ENCODE measurements at regions not wholly inside any gene's neighbourhood (a gene's known extent, or its start where the extent isn't known, plus 50 kb on each side); places are given as distances from the start of the nearest gene placed in this dataset.
"Not testable (repeated sequence)": the region's sequence is repeated elsewhere in the genome, so short reads cannot be mapped to it uniquely, and the experiment has no call there.

DNA sequence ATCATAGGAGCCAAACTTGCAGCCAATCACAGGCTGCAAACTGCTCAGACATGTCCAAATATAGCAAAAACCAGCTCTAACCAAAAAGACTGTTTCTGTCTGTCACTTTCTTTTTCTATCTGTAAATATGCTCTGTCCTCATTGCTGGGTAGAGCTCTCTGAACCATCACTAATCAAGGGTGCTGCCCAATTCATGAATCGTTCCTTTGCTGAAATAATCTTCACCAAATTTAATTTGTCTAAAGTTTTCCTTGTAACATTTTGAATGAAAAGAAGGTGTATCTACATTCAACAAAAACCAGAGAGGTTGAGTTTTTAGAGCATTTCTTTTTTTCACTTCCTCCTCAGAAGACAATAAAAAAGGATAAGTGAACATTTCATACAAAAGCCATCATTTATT lies 1221.7 kb upstream of the ADGRL2 start:
- DNase-seq (no peak), ATAC-seq (no peak)
- H3K4me1 Mint-ChIP-seq: no peaks in the 10 kb centered on the region
- no peaks in the 10 kb centered on the region for H3K9me3 ChIP-seq (ENCODE audit: control insufficient read depth, low read length, poor library complexity, severe bottlenecking)
- H3K27ac Mint-ChIP-seq: no peak overlapping the region
- H3K4me3 Mint-ChIP-seq: no peak overlapping the region
- H3K27me3 Mint-ChIP-seq: no peaks in the 10 kb centered on the region
- no peaks in the 10 kb centered on the region for H3K36me3 Mint-ChIP-seq (ENCODE audit: low read depth)

DNA sequence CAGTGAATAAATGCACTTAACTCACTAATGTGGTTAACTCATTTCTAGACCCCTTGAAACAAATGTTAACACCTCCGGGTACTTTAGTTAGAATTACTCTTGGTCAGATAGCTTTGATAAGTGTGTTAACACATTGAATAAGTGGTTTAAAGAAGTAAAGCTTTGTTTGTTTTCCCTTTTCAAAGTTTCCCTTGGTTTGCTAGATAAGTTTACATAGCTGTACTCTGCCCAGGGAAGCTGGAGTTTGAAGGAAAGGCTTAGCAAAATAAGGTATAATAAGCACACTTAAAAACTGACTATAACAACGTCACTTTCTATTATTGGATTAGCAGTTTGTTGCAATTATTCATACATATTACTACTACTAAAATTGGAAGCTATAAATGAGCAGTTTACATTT lies 1233.9 kb upstream of the ADGRL2 start:
- no peak overlapping the region for H3K4me3 Mint-ChIP-seq
- H3K27me3 Mint-ChIP-seq: no peaks in the 10 kb centered on the region
- no peaks in the 10 kb centered on the region for H3K4me1 Mint-ChIP-seq
- H3K27ac Mint-ChIP-seq: no peak overlapping the region
- DNase-seq (no peak), ATAC-seq (no peak)
- H3K9me3 ChIP-seq (ENCODE audit: control insufficient read depth, low read length, poor library complexity, severe bottlenecking): no peaks in the 10 kb centered on the region
- no peaks in the 10 kb centered on the region for H3K36me3 Mint-ChIP-seq (ENCODE audit: low read depth)

DNA sequence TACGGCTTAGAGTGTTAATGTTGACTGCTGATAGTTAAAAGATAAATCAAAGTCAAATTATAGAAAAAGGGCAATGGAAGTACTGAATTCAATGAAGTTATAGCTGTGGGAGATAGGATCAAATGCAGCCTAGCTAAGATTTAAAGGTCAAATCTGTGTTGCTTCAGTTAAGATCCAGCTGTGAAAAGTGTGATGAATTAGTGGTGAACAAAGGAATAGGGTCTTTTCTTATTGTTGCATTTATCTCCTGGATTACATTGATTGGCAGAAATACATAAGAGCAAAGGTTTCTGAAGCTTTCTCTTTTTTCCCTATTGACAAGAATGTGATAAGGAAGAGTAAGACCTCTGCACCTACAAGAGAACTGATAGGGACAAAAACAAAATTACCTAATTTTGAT lies 1234.6 kb upstream of the ADGRL2 start:
- ATAC-seq (no peak), DNase-seq (no peak)
- no peaks in the 10 kb centered on the region for H3K9me3 ChIP-seq (ENCODE audit: control insufficient read depth, low read length, poor library complexity, severe bottlenecking)
- no peak overlapping the region for H3K27ac Mint-ChIP-seq
- no peaks in the 10 kb centered on the region for H3K27me3 Mint-ChIP-seq
- no peak overlapping the region for H3K4me3 Mint-ChIP-seq
- H3K4me1 Mint-ChIP-seq: no peaks in the 10 kb centered on the region
- no peaks in the 10 kb centered on the region for H3K36me3 Mint-ChIP-seq (ENCODE audit: low read depth)

DNA sequence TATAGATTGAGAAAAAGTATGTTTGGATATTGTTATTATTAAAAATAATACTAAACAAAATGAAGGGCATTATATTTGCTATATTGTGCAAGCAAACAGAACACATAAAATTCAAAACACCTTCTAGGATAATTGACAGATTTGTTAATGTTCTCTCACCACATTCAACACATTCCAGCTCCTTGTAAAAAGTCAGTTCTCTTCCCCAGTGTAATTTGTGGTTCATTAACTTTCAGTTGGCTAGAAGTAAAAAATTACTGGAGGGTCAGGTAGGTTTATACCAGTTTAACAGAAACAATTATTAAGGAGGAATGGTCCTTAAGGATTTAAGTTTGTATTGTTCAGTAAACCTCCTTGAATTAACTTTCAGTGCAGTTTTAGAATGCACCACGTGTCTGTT lies 1235.3 kb upstream of the ADGRL2 start:
- H3K9me3 ChIP-seq (ENCODE audit: control insufficient read depth, low read length, poor library complexity, severe bottlenecking): no peaks in the 10 kb centered on the region
- DNase-seq (no peak), ATAC-seq (no peak)
- H3K4me1 Mint-ChIP-seq: no peaks in the 10 kb centered on the region
- no peak overlapping the region for H3K27ac Mint-ChIP-seq
- no peaks in the 10 kb centered on the region for H3K27me3 Mint-ChIP-seq
- no peak overlapping the region for H3K4me3 Mint-ChIP-seq
- H3K36me3 Mint-ChIP-seq (ENCODE audit: low read depth): no peaks in the 10 kb centered on the region

DNA sequence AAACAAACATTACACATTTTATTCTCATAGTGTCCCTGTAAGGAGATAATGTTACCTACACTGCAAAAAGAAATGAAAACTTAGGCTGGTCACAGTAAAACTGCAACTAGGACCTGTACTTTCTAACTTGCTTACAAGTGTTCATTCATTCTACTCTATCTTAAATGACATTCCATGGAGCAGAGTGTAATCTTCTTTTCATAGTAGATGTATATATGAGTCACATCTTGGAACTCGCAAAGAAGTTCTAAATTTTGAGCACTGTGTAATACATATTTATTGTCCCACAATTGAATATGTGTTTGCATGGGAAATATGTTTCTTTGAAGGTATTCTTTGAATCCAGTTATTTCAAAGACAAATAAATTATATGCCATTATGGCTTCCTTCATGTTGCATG lies 1258.5 kb upstream of the ADGRL2 start:
- no peaks in the 10 kb centered on the region for H3K36me3 Mint-ChIP-seq (ENCODE audit: low read depth)
- H3K4me1 Mint-ChIP-seq: no peaks in the 10 kb centered on the region
- no peaks in the 10 kb centered on the region for H3K27me3 Mint-ChIP-seq
- no peak for ATAC-seq
- no peak for DNase-seq
- no peak overlapping the region for H3K4me3 Mint-ChIP-seq
- no peaks in the 10 kb centered on the region for H3K9me3 ChIP-seq (ENCODE audit: control insufficient read depth, low read length, poor library complexity, severe bottlenecking)
- no peak overlapping the region for H3K27ac Mint-ChIP-seq

DNA sequence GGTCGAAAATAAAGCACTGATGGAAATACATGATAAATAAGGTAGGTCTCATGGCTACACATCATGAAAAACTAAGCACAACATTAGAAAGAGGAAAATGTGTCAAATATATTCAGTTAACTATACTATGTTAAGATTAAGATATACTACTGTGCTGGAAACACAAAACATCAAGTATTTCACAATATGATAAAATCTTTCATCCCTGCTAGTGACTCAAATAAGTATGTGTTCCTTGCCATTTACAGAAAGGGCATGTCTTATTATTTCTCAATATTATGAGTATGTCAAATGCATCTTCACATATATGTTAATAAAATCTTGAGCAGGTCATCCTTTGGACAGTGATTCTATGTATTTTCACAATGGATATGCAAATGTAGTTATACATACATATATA lies 1260.1 kb upstream of the ADGRL2 start:
- Mint-ChIP-seq H3K4me3 (no peak overlapping the region), H3K36me3 (ENCODE audit: low read depth) (no peaks in the 10 kb centered on the region), H3K4me1 (no peaks in the 10 kb centered on the region), H3K27me3 (no peaks in the 10 kb centered on the region), H3K27ac (no peak overlapping the region)
- ATAC-seq (no peak), DNase-seq (no peak)
- H3K9me3 ChIP-seq (ENCODE audit: control insufficient read depth, low read length, poor library complexity, severe bottlenecking): no peaks in the 10 kb centered on the region

DNA sequence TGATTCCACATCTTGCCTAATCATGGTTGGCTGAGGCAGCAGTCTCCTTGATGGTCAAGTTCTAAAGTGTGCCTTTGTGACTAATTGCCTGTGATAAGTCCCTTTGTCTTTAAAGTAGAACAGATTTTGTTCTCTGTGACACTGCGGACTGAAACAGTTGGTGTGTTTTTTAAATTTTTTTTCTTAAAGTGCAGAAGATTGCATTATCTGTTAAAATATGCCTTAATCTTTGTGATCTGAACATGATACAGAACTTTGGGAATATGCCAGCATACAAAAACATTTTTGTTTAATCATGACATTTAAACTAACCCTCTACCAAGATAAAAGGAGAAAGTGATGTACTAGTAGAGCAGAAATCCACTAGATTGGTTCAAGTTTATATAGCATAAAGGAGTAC lies 1260.6 kb upstream of the ADGRL2 start:
- Mint-ChIP-seq H3K4me1 (no peaks in the 10 kb centered on the region), H3K4me3 (no peak overlapping the region), H3K27me3 (no peaks in the 10 kb centered on the region), H3K36me3 (ENCODE audit: low read depth) (no peaks in the 10 kb centered on the region), H3K27ac (no peak overlapping the region)
- ATAC-seq (no peak), DNase-seq (no peak)
- no peaks in the 10 kb centered on the region for H3K9me3 ChIP-seq (ENCODE audit: control insufficient read depth, low read length, poor library complexity, severe bottlenecking)

DNA sequence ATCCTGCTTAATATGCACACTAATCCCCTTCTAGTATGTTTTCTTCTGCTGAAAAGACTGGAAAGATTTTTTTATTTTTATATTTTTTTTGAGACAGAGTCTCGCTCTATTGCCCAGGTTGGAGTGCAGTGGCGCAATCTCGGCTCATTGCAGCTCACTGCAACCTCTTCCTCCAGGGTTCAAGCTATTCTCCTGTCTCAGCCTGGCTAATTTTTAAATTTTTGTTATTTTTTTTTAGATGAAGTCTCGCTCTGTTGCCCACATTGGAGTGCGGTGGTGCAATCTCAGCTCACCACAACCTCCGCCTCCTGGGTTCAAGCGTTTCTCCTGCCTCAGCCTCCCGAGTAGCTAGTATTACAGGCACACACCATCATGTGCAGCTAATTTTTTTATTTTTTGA lies 1261.4 kb upstream of the ADGRL2 start:
- not testable (repeated sequence) for ATAC-seq; H3K4me3 Mint-ChIP-seq; H3K36me3 Mint-ChIP-seq (ENCODE audit: low read depth); H3K4me1 Mint-ChIP-seq; H3K9me3 ChIP-seq (ENCODE audit: control insufficient read depth, low read length, poor library complexity, severe bottlenecking); DNase-seq; H3K27ac Mint-ChIP-seq; H3K27me3 Mint-ChIP-seq

DNA sequence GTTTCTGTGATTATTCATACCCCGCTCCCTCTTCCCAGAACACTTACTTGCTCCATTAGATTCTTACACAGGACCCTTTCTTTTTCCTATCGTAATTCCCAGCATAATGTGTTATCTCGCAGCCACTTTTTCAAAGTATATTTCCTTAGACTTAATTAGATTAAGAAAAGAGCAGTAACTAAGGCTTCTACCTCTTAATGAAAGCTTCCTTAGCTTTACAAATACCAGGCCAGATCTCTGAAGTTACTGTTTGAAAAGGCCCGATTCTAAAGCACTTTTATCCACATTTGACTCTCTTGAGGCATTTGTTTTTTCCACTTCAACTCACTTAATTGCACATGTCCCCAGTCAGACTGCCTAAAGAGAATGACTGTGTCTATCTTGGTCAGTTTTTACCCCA lies 1264.3 kb upstream of the ADGRL2 start:
- DNase-seq (no peak), ATAC-seq (no peak)
- H3K36me3 Mint-ChIP-seq (ENCODE audit: low read depth): no peaks in the 10 kb centered on the region
- no peak overlapping the region for H3K27ac Mint-ChIP-seq
- H3K4me3 Mint-ChIP-seq: no peak overlapping the region
- no peaks in the 10 kb centered on the region for H3K27me3 Mint-ChIP-seq
- H3K9me3 ChIP-seq (ENCODE audit: control insufficient read depth, low read length, poor library complexity, severe bottlenecking): no peaks in the 10 kb centered on the region
- no peaks in the 10 kb centered on the region for H3K4me1 Mint-ChIP-seq

DNA sequence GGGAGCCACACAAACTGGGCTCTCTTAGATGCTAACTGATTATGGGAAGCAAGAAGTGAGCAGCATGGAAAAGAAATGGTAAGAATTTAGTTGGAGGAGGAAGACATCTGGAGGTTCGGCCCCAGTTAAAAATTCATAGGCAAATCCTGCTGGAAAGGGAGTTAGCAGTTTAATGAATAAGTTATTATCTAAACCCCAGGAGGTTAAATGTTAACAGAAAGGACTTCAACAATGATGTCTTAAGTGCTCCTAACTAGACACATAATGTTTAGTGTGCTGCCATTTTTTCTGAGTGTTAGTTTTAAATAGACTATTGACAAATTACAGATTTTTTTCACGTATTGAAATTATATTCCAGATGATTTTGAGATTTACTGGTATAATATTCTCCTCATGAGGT lies 1265.3 kb upstream of the ADGRL2 start:
- H3K9me3 ChIP-seq (ENCODE audit: control insufficient read depth, low read length, poor library complexity, severe bottlenecking): no peaks in the 10 kb centered on the region
- no peak overlapping the region for H3K27ac Mint-ChIP-seq

DNA sequence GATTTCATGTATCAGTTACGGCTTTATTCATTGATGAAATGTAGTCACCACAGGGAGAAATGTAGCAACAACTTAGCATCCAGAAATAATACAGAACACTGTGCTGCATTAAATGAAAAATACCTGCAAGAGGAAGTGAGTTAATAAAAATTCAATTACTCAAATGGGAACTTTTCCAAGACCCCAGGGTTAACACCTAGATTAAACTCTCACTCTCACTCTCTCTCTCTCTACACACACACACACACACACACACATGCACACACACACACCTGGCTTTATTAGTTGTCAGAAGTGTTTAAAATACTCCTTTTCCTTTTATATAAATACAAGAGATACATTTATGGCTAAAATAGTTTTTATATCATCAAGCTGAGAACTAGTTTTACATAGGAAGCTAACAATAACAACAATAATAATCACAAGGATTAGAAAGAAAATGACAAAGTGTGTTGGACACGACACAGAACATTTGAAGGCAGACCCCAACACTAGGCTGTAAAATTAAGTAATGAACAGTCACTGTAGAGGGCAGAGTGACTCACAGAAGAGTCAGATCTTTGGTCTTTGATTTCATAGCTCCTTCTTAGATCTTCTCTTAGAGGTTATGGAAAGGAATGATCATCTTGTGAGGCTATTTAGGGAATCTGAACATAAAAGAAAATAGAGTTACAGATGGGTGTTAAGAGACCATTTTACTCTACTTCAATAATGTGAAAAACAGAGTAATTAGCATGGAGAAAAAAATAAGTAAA lies 1266.0 kb upstream of the ADGRL2 start:
- ATAC-seq (no peak), DNase-seq (no peak)
- no peaks in the 10 kb centered on the region for H3K27me3 Mint-ChIP-seq
- H3K9me3 ChIP-seq (ENCODE audit: control insufficient read depth, low read length, poor library complexity, severe bottlenecking): no peaks in the 10 kb centered on the region
- no peak overlapping the region for H3K4me3 Mint-ChIP-seq
- no peaks in the 10 kb centered on the region for H3K36me3 Mint-ChIP-seq (ENCODE audit: low read depth)
- no peak overlapping the region for H3K27ac Mint-ChIP-seq
- H3K4me1 Mint-ChIP-seq: no peaks in the 10 kb centered on the region

More for the DNA sequence above, 1265.3 kb upstream of the ADGRL2 start:
- no peaks in the 10 kb centered on the region for H3K36me3 Mint-ChIP-seq (ENCODE audit: low read depth)
- no peak for ATAC-seq
- no peaks in the 10 kb centered on the region for H3K27me3 Mint-ChIP-seq
- no peak for DNase-seq
- H3K4me1 Mint-ChIP-seq: no peaks in the 10 kb centered on the region
- no peak overlapping the region for H3K4me3 Mint-ChIP-seq

DNA sequence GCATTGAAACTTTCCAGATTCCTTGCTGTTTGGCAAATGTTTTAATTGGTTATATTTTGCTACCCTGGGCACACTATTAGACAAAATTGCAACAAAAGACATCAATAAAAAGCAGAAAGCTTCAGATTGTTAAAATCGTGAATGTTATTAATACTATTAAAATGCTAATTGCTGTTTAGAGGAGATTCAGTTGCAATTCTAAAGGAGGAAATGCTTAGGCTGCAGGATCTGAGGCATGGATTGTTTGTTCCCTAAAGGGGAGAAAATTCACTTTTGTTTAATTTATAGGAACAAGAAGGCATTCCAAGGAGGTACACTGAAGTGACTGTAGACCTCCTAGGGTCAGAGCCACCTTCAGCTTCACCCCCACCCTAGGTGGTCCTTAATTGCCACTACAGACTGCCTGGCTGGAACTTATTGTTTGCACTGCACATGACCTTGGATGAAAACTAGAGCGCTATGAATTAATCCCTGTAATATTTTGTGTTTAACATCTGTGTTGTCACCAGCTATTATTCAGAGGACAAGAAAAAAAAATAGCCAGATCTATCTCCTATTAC lies 1266.9 kb upstream of the ADGRL2 start:
- no peak for ATAC-seq
- Mint-ChIP-seq H3K27ac (no peak overlapping the region), H3K4me1 (no peaks in the 10 kb centered on the region), H3K27me3 (no peaks in the 10 kb centered on the region), H3K4me3 (no peak overlapping the region), H3K36me3 (ENCODE audit: low read depth) (no peaks in the 10 kb centered on the region)
- DNase-seq: no peak
- H3K9me3 ChIP-seq (ENCODE audit: control insufficient read depth, low read length, poor library complexity, severe bottlenecking): no peaks in the 10 kb centered on the region

DNA sequence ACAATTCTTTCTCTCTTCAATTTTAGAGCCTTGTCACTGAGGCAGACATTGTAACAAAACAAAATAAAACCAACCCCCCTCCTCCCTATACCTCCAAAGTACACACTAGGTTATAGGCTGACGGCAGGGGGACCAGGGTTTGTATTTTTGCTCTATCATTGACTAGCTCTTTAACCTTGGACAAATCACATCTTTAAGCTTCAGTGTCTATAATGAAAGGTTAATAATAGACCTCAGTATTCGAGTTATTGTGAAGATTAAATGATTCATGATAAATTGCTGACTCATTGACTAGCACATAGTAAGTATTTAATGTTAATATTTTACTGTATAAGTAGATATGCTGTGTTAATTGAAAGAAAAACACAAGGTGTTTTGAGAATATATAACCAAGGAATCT lies 1267.6 kb upstream of the ADGRL2 start:
- Mint-ChIP-seq H3K27me3 (no peaks in the 10 kb centered on the region), H3K4me3 (no peak overlapping the region), H3K27ac (no peak overlapping the region), H3K4me1 (no peaks in the 10 kb centered on the region), H3K36me3 (ENCODE audit: low read depth) (no peaks in the 10 kb centered on the region)
- no peak for ATAC-seq
- H3K9me3 ChIP-seq (ENCODE audit: control insufficient read depth, low read length, poor library complexity, severe bottlenecking): no peaks in the 10 kb centered on the region
- no peak for DNase-seq

DNA sequence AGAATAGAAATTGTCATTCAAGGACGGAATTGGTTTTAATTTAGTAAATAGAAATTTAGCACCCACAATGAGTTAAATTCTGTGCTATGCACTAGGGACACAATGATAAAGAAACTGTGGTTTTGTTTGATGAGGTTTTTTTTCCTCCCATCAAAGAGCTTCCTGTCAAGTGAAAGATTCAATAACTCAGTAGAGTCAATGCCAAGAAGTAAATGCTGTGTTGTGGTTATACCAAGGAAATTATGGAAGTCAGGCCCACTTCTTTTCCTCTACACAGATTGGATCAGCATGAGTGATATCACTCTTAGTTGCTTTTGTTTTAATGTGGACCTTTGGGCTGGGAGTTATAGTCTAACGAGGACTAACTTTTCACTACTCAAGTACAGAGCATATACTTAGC lies 1269.6 kb upstream of the ADGRL2 start:
- Mint-ChIP-seq H3K4me1 (no peaks in the 10 kb centered on the region), H3K4me3 (no peak overlapping the region), H3K27ac (no peak overlapping the region), H3K27me3 (no peaks in the 10 kb centered on the region), H3K36me3 (ENCODE audit: low read depth) (no peaks in the 10 kb centered on the region)
- no peaks in the 10 kb centered on the region for H3K9me3 ChIP-seq (ENCODE audit: control insufficient read depth, low read length, poor library complexity, severe bottlenecking)
- DNase-seq (no peak), ATAC-seq (no peak)
